ENCODE measurements at regions not wholly inside any gene's neighbourhood (a gene's known extent, or its start where the extent isn't known, plus 50 kb on each side); places are given as distances from the start of the nearest gene placed in this dataset.

- H3K4me3 ChIP-seq (ENCODE audit: control insufficient read depth in 2 of 3, extremely low read depth in 1 of 3, insufficient read depth in 2 of 3, low read depth in 1 of 3, low read length in 3 of 3) = no peak overlapping the region
- dilution Hi-C loops (cut with MboI; ENCODE audit: extremely low pct_ligation_motif_present, low sequenced_read_pairs) = no loop called here
- no peak overlapping the region for H2AFZ ChIP-seq (ENCODE audit: control insufficient read depth, low read length)
- no peaks in the 10 kb centered on the region for H3K27me3 ChIP-seq (ENCODE audit: control insufficient read depth, extremely low read depth, insufficient read depth, low read length)
- peaks cover 14% of the 10 kb centered on the region for H3K9me3 ChIP-seq (ENCODE audit: control insufficient read depth, low read depth, low read length)
- no peaks in the 10 kb centered on the region for H3K4me1 ChIP-seq (ENCODE audit: control insufficient read depth, extremely low read depth, insufficient read depth, low read length)
- H3K36me3 ChIP-seq (ENCODE audit: control insufficient read depth in 2 of 2, extremely low read depth in 1 of 2, insufficient read depth in 2 of 2, low read length in 2 of 2) = no peaks in the 10 kb centered on the region
- no peak for DNase-seq (ENCODE audit: low read depth, low spot score)
- H3K27ac ChIP-seq (ENCODE audit: control insufficient read depth, insufficient read depth, low read length) = no peak overlapping the region
- H3K9ac ChIP-seq (ENCODE audit: control insufficient read depth, extremely low read depth, insufficient read depth, low read length) = no peak overlapping the region
- no peak overlapping the region for H3K4me2 ChIP-seq (ENCODE audit: control insufficient read depth, extremely low read depth, insufficient read depth, low read depth, low read length)
- H4K20me1 ChIP-seq (ENCODE audit: control insufficient read depth, extremely low read depth, insufficient read depth, low read length) = no peaks in the 10 kb centered on the region
- TF ChIP-seq EZH2 (IDR thresholded peaks at IDR 0.05; ENCODE audit: low read length) (no peak), CTCF (optimal IDR thresholded peaks at IDR 0.05 in 1 of 3, IDR thresholded peaks at IDR 0.05 in 1 of 3, conservative IDR thresholded peaks at IDR 0.05 in 1 of 3; ENCODE audit: extremely low read depth in 1 of 3, insufficient read depth in 2 of 3, low read length in 3 of 3) (no peak)
- no peak for FAIRE-seq
- no peaks in the 10 kb centered on the region for H3K9me1 ChIP-seq (ENCODE audit: control insufficient read depth, extremely low read depth, insufficient read depth, low read length)
- H3K79me2 ChIP-seq (ENCODE audit: control insufficient read depth, insufficient read depth, low read length) = no peaks in the 10 kb centered on the region
Measured at GRCh38 chr18:78526275-78526674, 453.3 kb upstream of the SALL3 start.

GRCh38 chr18:78526923-78527711 lies 452.5 kb upstream of the SALL3 start:
- DNase-seq (ENCODE audit: low read depth, low spot score) (no peak), FAIRE-seq (no peak)
- no peak overlapping the region for H2AFZ ChIP-seq (ENCODE audit: control insufficient read depth, low read length)
- H3K4me2 ChIP-seq (ENCODE audit: control insufficient read depth, extremely low read depth, insufficient read depth, low read depth, low read length) = no peak overlapping the region
- H3K4me1 ChIP-seq (ENCODE audit: control insufficient read depth, extremely low read depth, insufficient read depth, low read length) = no peaks in the 10 kb centered on the region
- no peak overlapping the region for H3K9ac ChIP-seq (ENCODE audit: control insufficient read depth, extremely low read depth, insufficient read depth, low read length)
- TF ChIP-seq EZH2 (IDR thresholded peaks at IDR 0.05; ENCODE audit: low read length) = no peak
- TF ChIP-seq CTCF (optimal IDR thresholded peaks at IDR 0.05 in 1 of 3, IDR thresholded peaks at IDR 0.05 in 1 of 3, conservative IDR thresholded peaks at IDR 0.05 in 1 of 3; ENCODE audit: extremely low read depth in 1 of 3, insufficient read depth in 2 of 3, low read length in 3 of 3) = no peak
- dilution Hi-C loops (cut with MboI; ENCODE audit: extremely low pct_ligation_motif_present, low sequenced_read_pairs) = no loop called here
- no peaks in the 10 kb centered on the region for H3K36me3 ChIP-seq (ENCODE audit: control insufficient read depth in 2 of 2, extremely low read depth in 1 of 2, insufficient read depth in 2 of 2, low read length in 2 of 2)
- peaks cover 9% of the 10 kb centered on the region for H3K9me3 ChIP-seq (ENCODE audit: control insufficient read depth, low read depth, low read length)
- H3K9me1 ChIP-seq (ENCODE audit: control insufficient read depth, extremely low read depth, insufficient read depth, low read length) = no peaks in the 10 kb centered on the region
- H3K27ac ChIP-seq (ENCODE audit: control insufficient read depth, insufficient read depth, low read length) = no peak overlapping the region
- H3K27me3 ChIP-seq (ENCODE audit: control insufficient read depth, extremely low read depth, insufficient read depth, low read length) = no peaks in the 10 kb centered on the region
- H3K79me2 ChIP-seq (ENCODE audit: control insufficient read depth, insufficient read depth, low read length) = no peaks in the 10 kb centered on the region
- H3K4me3 ChIP-seq (ENCODE audit: control insufficient read depth in 2 of 3, extremely low read depth in 1 of 3, insufficient read depth in 2 of 3, low read depth in 1 of 3, low read length in 3 of 3) = no peak overlapping the region
- no peaks in the 10 kb centered on the region for H4K20me1 ChIP-seq (ENCODE audit: control insufficient read depth, extremely low read depth, insufficient read depth, low read length)

Data from keratinocyte (primary cell).